HS-27A (cell line): ENCODE measurements at regions not wholly inside any gene's neighbourhood (a gene's known extent, or its start where the extent isn't known, plus 50 kb on each side); places are given as distances from the start of the nearest gene placed in this dataset.
"Not testable (repeated sequence)": the region's sequence is repeated elsewhere in the genome, so short reads cannot be mapped to it uniquely, and the experiment has no call there.

ENCODE experiments used
- DNase-seq: peaks from one replicate; pipeline ENCODE4 v3.0.0-alpha.2; 2012; ENCODE audit warnings: low read depth, missing footprints

- DNase-seq = no peak
Measured at GRCh38 chr3:74053970-74054516, 429.3 kb upstream of the PDZRN3 start.

- no peak for DNase-seq
Measured at GRCh38 chr3:74049444-74049843, 424.7 kb upstream of the PDZRN3 start.

GRCh38 chr3:74048699-74049098 lies 424.0 kb upstream of the PDZRN3 start:
- DNase-seq = no peak

GRCh38 chr3:74045000-74045399 lies 420.3 kb upstream of the PDZRN3 start:
- DNase-seq = no peak

GRCh38 chr3:74041068-74041675 lies 416.4 kb upstream of the PDZRN3 start:
- no peak for DNase-seq

GRCh38 chr3:74039105-74039504 lies 414.4 kb upstream of the PDZRN3 start:
- DNase-seq = no peak

GRCh38 chr3:74036568-74036967 lies 411.8 kb upstream of the PDZRN3 start:
- DNase-seq = no peak

- DNase-seq = no peak
Measured at GRCh38 chr3:74036102-74036501, 411.4 kb upstream of the PDZRN3 start.

GRCh38 chr3:74033806-74034205 lies 409.1 kb upstream of the PDZRN3 start:
- no peak for DNase-seq

GRCh38 chr3:74033381-74033780 lies 408.6 kb upstream of the PDZRN3 start:
- DNase-seq = no peak

- no peak for DNase-seq
Measured at GRCh38 chr3:74027121-74027520, 402.4 kb upstream of the PDZRN3 start.

- DNase-seq = no peak
Measured at GRCh38 chr3:74023395-74023794, 398.7 kb upstream of the PDZRN3 start.

GRCh38 chr3:74021449-74021848 lies 396.7 kb upstream of the PDZRN3 start:
- DNase-seq = no peak

- DNase-seq = no peak
Measured at GRCh38 chr3:74009961-74010844, 385.5 kb upstream of the PDZRN3 start.

- DNase-seq = no peak
Measured at GRCh38 chr3:74004386-74004785, 379.6 kb upstream of the PDZRN3 start.

GRCh38 chr3:74003734-74004133 lies 379.0 kb upstream of the PDZRN3 start:
- DNase-seq = no peak

GRCh38 chr3:74001436-74001835 lies 376.7 kb upstream of the PDZRN3 start:
- DNase-seq = no peak

- DNase-seq = no peak
Measured at GRCh38 chr3:74000725-74001124, 376.0 kb upstream of the PDZRN3 start.

GRCh38 chr3:73999501-73999900 lies 374.8 kb upstream of the PDZRN3 start:
- no peak for DNase-seq

GRCh38 chr3:73990691-73991090 lies 365.9 kb upstream of the PDZRN3 start:
- not testable (repeated sequence) for DNase-seq

- DNase-seq = no peak
Measured at GRCh38 chr3:73966733-73967132, 342.0 kb upstream of the PDZRN3 start.

GRCh38 chr3:73964818-73965217 lies 340.1 kb upstream of the PDZRN3 start:
- no peak for DNase-seq

- DNase-seq = no peak
Measured at GRCh38 chr3:73955494-73956070, 330.8 kb upstream of the PDZRN3 start.
